Thyroid gland (tissue), 4 donors: ENCODE measurements at regions not wholly inside any gene's neighbourhood (a gene's known extent, or its start where the extent isn't known, plus 50 kb on each side); places are given as distances from the start of the nearest gene placed in this dataset. TPM values are rescaled to one million over a fixed set of nuclear protein-coding genes. Genes with fewer than 3 reads are reported as not detected.

Experiments used
- DNase-seq, 2 donors: peaks; one replicate each; pipeline ENCODE4 v3.0.0-alpha.2; 2019
- H3K27ac ChIP-seq, 3 donors: fragments of 200-600 bp; sonication (generic); 1 replicate in 2 of 3; 2 replicates in 1 of 3; pipeline ENCODE4 v1.5.1; 2016 to 2019; ENCODE audit warnings: mild to moderate bottlenecking in 1 of 3, moderate library complexity in 1 of 3
- H3K27me3 ChIP-seq: fragments of 200-600 bp; sonication (generic); one replicate; pipeline ENCODE4 v1.5.1; 2019
- H3K36me3 ChIP-seq, 2 donors: fragments of 200-600 bp; sonication (generic); one replicate each; pipeline ENCODE4 v1.5.1; 2016 to 2019
- H3K4me1 ChIP-seq, 2 donors: fragments of 200-600 bp; sonication (generic); one replicate each; pipeline ENCODE4 v1.5.1; 2017 to 2019
- H3K4me3 ChIP-seq, 3 donors: fragments of 200-600 bp; sonication (generic); replicated peaks in 1 of 3; 1 replicate in 2 of 3; 2 replicates in 1 of 3; pipeline ENCODE4 v1.5.1; 2016; ENCODE audit warnings: mild to moderate bottlenecking in 1 of 3
- H3K9me3 ChIP-seq: fragments of 200-600 bp; sonication (generic); one replicate; pipeline ENCODE4 v1.5.1; 2017
- POLR2A ChIP-seq, 2 donors: fragments of 450-650 bp; IDR thresholded peaks; one replicate each; pipeline ENCODE4 v1.6.1; 2017; ENCODE audit warnings: antibody characterized with exemption in 2 of 2, mild to moderate bottlenecking in 2 of 2, moderate library complexity in 1 of 2
- WGBS, 2 donors: methylation state at CpG; one replicate each; pipeline ENCODE4 v1.1.5; 2017; 5-methylcytosine and 5-hydroxymethylcytosine counted together
- intact Hi-C: fragments of 100-400 bp; cut with DNase I; formaldehyde crosslinking; loops from one replicate; pipeline ENCODE4 v1.15.1; 2023
- small RNA-seq: library from RNA; depleted of rRNA; stranded (forward); fragments of <200 nt; gene quantifications from one replicate; pipeline ENCODE3, GENCODE V24; 2016
- TF ChIP-seq, protein P1 (sequence below), 6 experiments: fragments of 200-600 bp in 3 of 6; fragments of 450-650 bp in 3 of 6; sonication (generic) in 3 of 6; IDR thresholded peaks; one replicate each; pipeline ENCODE4 v1.5.1; 2016 to 2019; ENCODE audit warnings: antibody characterized with exemption in 6 of 6, mild to moderate bottlenecking in 2 of 6, inconsistent platforms in 1 of 6, moderate library complexity in 1 of 6

DNA sequence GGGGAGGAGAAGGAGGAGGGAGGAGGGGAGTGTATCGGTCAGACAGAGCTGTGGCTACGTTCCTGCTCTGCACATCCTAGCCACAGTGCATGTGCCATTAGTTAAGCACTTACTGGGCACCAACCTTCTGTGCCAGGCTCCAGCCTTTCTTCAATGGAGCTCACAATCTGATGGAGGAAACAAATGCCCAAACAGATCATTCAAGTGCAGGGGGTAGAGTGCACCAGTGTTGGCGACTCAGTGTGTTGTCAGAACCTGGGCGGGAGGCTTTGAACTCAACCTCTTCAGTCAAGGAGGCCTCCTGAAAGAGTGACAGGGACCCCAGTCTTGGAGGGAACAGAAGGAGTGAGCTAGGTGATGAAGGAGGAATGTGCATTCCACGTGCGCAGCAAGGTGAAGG, 51.9 kb upstream of the SHB start:
- Histone ChIP-seq H3K4me3 (no peak overlapping the region), H3K27ac (no peak overlapping the region), H3K4me1 (no peaks in the 10 kb centered on the region), H3K27me3 (no peaks in the 10 kb centered on the region), H3K9me3 (no peaks in the 10 kb centered on the region), H3K36me3 (no peaks in the 10 kb centered on the region)
- DNase-seq = no peak
- 92 to 93% methylated on average over 6 of the region's 6 CpGs for WGBS, 2 donors
- TF ChIP-seq POLR2A (IDR thresholded peaks at IDR 0.05) = no peak
- TF ChIP-seq, protein P1, sequence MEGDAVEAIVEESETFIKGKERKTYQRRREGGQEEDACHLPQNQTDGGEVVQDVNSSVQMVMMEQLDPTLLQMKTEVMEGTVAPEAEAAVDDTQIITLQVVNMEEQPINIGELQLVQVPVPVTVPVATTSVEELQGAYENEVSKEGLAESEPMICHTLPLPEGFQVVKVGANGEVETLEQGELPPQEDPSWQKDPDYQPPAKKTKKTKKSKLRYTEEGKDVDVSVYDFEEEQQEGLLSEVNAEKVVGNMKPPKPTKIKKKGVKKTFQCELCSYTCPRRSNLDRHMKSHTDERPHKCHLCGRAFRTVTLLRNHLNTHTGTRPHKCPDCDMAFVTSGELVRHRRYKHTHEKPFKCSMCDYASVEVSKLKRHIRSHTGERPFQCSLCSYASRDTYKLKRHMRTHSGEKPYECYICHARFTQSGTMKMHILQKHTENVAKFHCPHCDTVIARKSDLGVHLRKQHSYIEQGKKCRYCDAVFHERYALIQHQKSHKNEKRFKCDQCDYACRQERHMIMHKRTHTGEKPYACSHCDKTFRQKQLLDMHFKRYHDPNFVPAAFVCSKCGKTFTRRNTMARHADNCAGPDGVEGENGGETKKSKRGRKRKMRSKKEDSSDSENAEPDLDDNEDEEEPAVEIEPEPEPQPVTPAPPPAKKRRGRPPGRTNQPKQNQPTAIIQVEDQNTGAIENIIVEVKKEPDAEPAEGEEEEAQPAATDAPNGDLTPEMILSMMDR (IDR thresholded peaks at IDR 0.05) = no peak
- intact Hi-C loops = no loop called here

DNA sequence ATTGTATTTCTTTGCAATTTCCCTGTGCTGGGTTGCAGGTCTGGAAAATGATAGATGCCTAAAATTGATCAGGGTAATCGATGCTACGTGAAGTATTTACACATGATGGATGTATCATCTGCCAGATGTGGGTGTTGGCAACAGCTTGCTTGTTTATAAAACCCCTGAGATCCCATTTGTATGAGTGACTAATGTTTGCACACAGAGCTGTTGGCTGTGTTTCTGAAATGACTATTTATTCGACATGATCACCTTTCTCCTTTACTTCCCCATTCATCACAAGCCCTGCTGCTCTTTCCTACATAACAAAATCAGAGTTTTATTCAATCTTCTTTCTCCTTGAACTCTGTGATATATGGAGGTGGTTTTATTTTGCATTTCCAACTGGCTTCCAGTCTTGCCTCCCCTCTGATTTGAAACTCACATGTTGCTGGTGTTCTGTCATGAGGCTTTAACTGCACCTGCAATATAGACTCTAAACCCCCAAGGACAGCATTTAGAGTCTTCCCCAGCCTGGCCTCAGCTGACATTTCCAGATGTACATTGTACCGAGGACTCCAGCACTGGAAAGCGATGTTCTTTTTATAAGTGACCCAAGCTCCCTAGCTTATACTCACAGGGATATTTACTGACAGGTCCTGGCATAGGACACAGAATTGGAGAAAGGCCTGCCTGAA, 50.7 kb upstream of the SHB start:
- Histone ChIP-seq H3K27me3 (no peaks in the 10 kb centered on the region), H3K27ac (no peak overlapping the region), H3K36me3 (no peaks in the 10 kb centered on the region), H3K9me3 (no peaks in the 10 kb centered on the region), H3K4me3 (no peak overlapping the region), H3K4me1 (no peaks in the 10 kb centered on the region)
- 77 to 87% methylated on average over 5 of the region's 5 CpGs for WGBS, 2 donors
- intact Hi-C loops = no loop called here
- no peak for TF ChIP-seq POLR2A (IDR thresholded peaks at IDR 0.05)
- TF ChIP-seq, protein P1 (IDR thresholded peaks at IDR 0.05) = no peak
- no peak for DNase-seq

DNA sequence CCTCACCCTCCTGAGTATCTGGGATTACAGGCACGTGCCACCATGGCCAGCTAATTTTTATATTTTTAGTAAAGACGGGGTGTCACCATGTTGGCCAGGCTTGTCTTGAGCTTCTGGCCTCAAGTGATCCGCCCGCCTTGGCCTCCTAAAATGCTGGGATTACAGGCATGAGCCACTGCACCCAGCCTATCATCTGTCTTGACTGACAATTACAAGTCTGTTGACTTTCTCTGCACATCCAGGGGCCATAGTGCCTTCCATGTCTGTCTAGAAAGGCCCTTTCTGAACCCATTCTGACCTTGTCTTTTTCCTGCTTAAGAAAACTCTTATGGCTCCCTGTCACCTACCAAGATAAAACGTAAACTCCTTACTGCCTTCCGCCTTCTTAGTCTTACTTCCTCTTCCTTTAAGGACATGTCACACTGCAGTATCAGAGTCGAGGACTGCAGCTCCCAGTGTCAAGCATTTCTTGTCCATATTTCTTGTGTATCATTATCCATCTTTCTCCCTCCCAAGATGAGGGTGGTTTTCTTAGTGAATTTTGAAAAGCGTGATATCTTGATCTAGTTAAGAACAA, 49.9 kb upstream of the SHB start:
- WGBS, 2 donors = 84 to 91% methylated on average over 8 of the region's 8 CpGs
- no peaks in the 10 kb centered on the region for H3K4me1 ChIP-seq
- H3K27me3 ChIP-seq = no peaks in the 10 kb centered on the region
- no peaks in the 10 kb centered on the region for H3K9me3 ChIP-seq
- no peak overlapping the region for H3K4me3 ChIP-seq
- intact Hi-C loops = no loop called here
- no peak for DNase-seq
- TF ChIP-seq, protein P1 (IDR thresholded peaks at IDR 0.05) = no peak
- no peak for TF ChIP-seq POLR2A (IDR thresholded peaks at IDR 0.05)
- no peak overlapping the region for H3K27ac ChIP-seq
- H3K36me3 ChIP-seq = no peaks in the 10 kb centered on the region

Small RNA genes in the stretch of these regions (small RNA-seq; reads per million reads assigned to genes)
- not detected for gene RF00096
